GM21423 (cell line): ENCODE measurements at regions not wholly inside any gene's neighbourhood (a gene's known extent, or its start where the extent isn't known, plus 50 kb on each side); places are given as distances from the start of the nearest gene placed in this dataset.
"Not testable (repeated sequence)": the region's sequence is repeated elsewhere in the genome, so short reads cannot be mapped to it uniquely, and the experiment has no call there.

Source experiments
- ATAC-seq: cut with Tn5 transposase; IDR thresholded peaks from one replicate; pipeline ENCODE4 v1.9.1; 2021; ENCODE audit warnings: mild to moderate bottlenecking, moderate library complexity; ENCODE audit not compliant: unreplicated experiment

DNA sequence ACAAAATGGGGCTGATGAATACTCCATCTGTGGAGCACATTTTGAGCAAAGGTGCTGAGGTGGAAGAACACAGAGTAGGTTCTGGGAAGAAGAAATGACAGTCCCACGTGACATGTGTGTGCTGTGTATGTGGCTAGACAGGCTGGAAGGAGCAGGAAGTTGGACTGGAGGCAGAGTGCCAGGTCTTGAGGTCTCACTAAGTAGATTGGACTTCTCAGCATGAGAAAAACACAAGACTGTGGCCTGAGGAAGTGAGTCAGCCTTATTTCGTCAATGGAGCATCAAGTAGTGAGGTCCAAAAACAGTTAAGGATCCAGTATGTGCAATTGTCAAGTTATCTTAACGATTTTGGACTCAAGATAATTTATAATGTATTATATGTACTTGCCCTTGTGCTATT lies 736.5 kb downstream of the KCNJ2 start:
- ATAC-seq, result no peak

DNA sequence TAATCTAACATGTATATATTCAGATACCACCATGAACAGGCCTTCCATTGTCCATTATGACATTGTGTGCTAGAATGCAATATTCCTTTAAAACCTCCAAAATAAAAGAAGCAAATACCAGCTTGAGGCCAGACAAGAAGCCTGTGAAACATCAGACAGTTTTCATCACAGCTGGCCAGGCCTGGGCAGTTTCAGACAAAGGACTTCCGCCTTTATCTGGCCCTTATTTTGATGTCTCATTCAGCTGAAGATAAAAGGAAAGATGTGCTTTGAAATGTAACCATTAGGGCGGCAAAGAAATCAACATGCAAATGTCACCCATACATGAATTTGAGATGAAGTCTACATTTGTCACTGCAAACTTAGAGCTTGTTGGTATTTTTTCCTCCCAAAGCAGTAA lies 737.5 kb downstream of the KCNJ2 start:
- no peak for ATAC-seq

DNA sequence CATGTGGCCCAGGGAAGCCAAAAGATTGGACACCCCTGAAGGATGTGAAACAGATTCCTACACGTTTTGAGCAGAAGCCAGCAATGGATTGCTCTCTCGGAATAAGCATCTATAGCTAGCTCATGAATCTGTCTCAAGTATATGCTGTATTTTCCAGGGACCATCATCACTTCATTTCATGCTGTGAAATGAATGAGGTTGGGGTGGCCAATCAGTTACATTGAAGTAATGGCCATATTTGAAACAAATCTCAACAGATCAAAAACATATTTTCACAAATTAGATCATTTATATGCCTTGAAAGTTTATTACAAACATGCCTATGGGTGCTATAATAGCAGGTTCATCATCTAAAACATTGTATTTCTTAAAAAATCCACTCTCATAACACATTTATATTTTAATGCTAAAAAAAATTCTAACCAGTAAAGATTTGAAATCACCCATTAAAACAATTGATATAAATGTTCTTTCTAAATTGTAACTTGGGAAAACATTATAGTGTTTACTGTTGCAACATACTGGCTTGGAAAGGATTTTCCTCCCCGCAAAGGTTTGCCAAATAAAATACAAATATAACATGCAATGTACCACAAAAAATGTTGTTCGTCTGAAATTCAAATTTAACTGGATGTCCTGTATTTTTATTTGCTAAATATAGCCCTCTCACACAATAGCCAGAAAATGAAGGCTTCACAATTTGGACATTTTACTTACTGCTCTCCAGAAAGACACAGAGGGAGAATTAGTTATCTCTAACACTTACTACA lies 743.6 kb downstream of the KCNJ2 start:
- ATAC-seq, result no peak

DNA sequence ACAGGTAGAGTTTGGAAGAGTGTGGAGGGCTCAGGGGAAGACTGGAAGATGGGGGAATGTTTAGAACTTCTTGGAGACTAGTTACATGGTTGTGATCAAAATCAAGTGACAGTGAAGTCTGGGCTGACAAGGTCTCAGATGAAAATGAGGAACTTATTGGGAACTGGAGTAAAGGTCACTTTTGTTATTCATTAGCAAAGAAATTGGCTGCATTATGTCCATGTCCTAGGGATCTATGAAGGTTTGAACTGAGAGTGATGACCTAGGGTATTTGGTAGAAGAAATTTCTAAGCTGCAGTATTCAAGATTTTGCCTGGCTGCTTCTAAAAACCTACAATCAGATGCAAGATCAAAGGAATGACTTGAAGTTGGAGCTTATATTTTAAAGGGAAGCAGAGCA lies 747.1 kb downstream of the KCNJ2 start:
- no peak for ATAC-seq

DNA sequence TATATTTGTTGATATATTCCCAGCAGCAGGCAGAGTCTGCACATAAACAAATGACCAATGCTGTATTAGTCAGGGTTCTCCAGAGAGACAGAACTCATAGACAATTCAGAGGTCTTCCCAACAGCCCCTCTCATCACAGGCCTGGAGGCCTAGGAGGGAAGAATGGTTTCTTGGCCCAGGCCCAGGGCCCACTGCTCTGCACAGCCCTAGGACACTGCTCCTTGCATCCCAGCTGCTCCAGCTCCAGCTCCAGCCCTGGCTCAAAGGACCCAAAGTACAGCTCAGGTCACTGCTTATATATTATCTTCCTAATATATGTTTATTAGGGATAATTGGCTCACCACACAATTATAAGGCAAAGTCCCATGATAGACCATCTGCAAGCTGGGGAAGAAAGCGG lies 749.9 kb downstream of the KCNJ2 start:
- ATAC-seq, result no peak

DNA sequence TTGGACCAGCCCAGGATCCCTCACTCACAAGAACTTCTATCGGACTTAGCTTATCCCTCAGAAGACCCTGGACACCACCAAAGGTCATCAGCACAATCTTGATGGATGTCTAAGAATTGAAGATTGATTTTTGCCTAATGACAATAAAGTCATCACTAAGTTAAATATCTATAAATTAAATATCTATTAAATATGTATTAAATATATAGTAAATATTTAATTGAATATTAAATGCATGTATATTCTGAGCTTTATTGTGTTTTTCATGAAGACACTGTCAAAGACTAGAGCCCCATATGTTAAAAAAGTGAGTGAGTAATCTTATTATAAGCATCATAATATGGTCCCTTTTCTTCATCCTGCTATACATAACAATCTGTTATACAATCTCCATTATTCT lies 751.1 kb downstream of the KCNJ2 start:
- no peak for ATAC-seq

DNA sequence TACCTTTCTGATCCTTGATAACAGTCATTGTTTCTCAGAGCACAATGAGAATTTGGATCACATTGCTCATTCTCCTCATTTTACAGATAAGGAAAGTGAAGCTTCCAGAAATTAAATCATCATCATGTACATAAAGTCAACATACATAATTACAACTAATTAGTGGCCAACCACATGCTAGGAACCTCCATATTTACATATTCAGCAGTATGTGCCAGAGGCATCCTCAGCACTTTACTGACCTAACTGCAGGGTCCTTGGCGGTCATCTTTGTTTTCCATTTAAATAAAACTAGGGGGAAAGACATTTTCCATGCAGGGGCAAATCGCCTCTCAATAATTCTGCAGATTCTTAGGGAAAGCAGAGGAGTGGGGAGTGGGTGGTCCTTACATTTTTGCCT lies 752.9 kb downstream of the KCNJ2 start:
- ATAC-seq, result no peak

DNA sequence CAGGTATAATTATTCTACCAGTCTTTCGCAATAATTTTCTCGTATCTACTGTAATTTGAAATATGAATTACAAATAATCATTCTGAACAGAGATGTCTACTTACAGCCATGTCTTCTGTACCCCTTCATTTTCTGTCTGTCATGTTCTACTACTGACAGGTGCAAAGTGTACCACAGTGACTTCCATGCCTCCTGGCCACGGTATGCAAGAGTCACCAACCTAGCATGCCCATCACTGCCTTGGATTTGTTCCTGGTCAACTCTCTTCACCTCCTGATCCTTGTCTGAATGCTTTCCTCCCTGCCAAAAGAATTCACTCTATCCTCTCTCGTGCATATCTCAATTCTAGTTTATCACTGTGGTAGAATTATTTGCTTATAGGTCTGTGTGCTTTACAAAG lies 755.4 kb downstream of the KCNJ2 start:
- ATAC-seq, result no peak

DNA sequence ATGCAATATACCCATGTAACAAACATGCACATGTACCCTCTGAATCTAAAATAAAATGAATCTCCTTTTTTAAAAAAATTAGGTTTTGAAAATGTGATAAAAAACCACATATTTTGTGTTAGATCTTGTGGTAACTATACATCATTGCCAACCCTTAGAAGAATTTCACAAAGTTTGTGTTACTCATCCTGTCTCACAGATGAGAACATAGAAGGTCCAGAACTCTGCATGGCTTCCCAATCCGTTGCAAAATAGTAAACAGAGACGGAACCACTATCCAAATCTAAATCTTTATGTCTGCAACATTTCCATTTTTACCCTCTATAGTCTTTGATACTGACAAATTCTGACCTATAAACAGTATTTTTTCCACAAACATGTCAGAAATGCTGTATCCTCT lies 759.9 kb downstream of the KCNJ2 start:
- ATAC-seq, result no peak

DNA sequence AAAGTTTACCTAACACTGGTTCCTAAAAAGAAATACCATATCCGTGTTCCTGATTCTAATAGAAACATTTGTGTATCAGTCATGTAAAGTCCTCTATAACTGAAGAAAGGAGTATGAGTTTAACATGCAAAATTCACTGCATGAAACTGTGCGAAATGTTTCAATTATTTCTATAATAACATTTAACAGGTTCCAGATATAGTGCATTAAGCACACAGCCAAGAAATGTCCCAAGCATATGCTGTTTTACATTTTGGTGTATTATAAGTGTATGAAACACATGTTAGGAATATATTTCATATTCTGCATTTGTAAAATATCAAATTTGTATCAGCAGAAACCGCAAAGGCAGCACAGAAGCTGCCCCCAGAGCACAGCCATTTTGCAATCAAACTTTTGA lies 764.9 kb downstream of the KCNJ2 start:
- ATAC-seq, result no peak

DNA sequence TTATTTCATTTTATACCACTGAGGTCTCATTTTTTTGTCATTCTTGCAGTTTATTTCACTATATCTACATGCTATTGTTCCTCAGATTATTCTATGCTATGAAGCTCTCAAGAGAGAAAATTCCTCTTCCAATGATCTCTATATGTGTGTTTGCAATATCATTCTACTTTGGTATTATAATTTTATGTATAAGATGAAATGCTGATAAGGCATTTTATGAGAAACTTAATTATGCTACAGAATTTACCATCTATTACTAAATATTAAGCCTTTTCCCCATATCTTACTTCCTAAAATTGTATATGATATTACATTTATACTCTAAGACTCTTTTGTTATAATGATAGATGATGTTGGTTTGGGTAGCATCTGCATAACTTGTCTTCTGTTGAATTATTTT lies 765.5 kb downstream of the KCNJ2 start:
- no peak for ATAC-seq

DNA sequence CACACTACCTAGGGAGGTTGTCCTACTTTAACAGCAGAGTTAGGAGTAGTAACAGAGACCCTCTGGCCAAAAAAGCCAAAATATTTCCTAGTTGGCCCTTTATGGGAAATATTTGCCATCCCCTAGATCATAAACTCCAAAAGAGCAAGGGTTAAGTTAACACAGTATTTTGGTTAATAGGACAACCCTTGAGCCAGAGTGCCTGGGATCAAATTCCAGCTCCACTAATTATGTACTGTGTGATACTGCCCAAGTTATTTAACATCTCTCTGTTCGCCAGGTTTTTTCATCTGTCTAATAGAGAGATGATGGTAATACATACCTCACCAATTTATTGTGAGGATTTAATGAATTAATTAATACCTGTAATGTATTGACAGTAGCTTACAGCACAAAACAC lies 767.4 kb downstream of the KCNJ2 start:
- ATAC-seq, result no peak

DNA sequence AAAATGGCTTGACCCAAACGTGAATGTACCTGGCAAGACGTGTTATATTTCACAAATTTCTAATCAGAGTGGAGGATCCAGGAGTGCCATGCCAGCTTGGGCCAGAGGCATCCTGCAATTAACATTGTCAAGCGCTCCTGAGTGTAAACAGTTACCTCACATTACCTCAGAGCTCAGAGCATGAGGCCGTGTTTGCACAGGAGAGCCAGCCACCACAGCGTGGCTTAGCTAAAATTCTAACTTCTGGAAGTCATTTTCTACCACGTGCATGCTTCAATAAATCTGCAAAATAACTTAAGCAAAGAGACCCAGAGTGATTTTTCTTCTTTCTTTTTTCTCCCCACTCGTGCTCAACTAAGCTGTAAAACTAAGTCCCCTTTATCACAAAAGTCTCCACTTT lies 769.0 kb downstream of the KCNJ2 start:
- no peak for ATAC-seq

DNA sequence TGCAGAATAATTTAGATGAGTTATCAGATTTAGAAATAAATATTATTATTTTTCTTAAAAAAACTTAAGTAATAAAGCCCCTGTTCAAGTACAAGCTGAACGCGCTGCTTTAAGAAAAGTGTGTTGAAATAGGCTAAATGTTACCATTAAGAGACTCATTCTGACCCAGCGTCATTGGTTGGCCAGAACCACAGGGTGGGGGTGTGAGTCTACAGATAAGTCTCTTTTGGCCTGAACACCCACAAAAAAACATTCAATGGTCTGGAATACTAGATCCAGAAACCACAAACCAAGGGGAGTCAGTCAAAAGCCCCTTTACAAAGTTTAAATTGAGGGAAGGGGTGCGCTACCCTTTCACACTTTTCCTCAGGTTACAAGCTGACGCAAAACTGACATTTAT lies 776.1 kb downstream of the KCNJ2 start:
- ATAC-seq, result no peak

DNA sequence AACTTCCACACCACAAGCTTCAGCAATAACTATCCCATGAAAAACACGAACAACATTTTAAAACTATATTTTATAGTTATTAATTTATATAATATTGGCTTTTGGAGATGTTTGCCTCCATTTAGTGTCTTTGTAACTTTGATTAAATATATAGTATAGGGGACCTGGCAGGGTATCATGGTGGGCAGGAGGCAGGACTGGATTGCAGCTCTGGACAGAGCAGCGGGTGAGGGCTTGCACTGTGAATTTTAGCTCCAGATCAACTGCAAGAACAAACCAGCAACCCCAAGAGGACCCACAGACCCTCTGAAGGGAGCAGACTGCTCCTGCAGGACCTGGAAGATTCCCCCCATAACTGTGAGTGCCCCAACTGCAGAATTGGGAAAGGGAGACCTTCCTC lies 777.9 kb downstream of the KCNJ2 start:
- ATAC-seq, result no peak

DNA sequence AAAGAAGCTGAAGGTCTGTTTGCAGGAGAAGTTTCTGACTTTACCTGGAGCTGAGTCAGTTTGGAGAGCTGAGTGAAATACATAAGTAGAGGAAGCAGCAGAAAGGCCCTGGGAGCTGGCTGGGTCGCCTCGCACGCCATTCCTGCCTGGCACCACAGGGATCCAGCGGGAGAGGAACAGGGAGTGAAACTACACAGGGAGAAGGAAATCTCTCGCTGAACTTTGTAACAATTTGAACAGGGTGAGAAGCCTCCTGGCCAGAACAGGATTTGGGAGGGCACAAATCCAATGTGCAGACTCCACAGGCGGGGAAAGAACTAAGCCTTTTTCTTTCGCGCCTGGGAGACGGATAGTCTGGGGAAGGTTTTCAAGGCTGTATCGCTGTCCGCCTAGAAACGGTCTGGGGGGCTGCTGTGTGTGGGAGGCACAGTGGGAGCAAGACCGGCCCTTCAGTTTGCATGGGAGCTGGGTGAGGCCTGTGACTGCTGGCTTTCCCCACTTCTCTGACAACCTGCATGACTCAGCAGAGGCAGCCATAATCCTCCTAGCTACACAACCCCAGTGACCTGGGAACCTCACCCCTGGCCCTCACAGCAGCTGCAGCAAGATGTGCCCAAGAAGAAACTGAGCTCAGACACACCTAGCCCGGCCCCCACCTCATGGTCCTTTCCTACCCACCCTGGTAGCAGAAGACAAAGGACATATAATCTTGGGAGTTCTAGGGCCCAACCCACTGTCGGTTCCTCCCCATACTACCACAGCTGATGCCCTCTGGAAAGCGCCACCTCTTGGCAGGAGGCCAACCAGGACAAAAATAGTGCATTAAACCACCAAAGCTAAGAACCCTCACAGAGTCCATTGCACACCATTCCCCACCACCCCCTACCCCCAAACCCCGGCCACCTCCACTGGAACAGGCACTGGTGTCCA lies 778.6 kb downstream of the KCNJ2 start:
- ATAC-seq, result no peak

DNA sequence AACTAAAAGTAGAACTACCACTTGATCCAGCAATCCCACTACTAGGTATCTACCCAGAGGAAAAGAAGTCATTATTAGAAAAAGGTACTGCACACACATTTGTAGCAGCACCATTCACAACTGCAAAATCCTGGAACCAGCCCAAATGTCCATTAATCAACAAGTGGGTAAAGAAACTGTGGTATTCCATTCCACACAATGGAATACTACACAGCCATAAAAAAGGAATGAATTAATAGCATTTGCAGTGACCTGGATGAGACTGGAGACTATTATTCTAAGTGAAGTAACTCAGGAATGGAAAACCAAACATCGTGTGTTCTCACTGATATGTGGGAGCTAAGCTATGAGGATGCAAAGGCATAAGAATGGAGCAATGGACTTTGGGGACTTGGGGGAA lies 783.8 kb downstream of the KCNJ2 start:
- not testable (repeated sequence) for ATAC-seq

DNA sequence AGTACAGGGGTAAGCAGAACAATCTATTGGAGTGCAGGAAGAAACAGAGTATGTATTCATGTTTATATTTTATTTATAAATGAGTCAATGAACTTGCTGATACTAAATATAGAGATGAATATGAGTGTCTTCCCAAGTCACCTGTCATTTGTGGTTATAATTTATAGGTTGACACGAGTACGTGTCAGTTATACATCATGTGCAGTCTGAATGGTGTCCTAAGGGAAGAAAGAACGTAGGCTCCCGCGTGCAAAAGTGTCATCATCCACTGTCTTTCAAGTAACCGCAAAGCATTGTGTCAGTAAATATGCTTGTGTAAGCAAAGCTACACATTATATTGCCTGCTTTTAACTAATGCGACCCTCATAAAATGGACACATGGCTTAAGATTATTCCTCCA lies 786.1 kb downstream of the KCNJ2 start:
- ATAC-seq, result no peak

DNA sequence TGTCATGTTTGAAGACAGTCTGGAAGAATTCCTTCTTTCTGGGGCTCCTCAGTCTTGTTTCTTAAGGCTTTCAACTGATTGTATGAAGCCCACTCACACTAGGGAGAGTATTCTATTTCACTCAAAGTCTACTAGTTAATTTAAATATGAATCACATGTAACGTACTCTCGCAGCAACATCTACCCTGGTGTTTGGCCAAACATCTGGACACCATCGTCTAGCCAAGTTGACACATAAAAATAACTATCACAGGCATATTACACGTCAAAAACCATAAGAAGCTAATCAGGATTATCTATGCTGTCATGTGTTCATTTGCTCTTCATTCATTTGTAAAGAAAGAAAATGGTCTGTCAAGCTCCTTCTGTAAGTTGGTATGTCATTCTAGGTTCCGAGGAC lies 787.4 kb downstream of the KCNJ2 start:
- no peak for ATAC-seq

DNA sequence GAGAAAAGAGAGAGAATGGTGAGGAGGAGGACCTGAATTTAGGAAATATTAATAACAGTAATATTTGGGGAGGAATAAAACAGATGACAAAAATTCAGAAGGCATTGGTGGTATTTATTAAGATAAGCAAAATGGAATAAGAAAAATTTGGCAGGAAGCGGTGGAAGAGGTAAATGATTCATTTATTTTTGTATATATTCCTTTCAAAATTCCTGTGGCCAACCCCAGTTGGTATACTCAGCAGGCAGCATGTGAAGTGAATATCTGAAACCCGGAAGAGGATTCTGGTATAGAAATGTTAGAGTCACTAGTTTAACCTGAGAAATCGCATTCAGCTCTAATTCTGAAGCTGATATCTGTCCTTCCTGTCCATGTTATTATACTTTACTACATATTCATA lies 792.0 kb downstream of the KCNJ2 start:
- no peak for ATAC-seq

DNA sequence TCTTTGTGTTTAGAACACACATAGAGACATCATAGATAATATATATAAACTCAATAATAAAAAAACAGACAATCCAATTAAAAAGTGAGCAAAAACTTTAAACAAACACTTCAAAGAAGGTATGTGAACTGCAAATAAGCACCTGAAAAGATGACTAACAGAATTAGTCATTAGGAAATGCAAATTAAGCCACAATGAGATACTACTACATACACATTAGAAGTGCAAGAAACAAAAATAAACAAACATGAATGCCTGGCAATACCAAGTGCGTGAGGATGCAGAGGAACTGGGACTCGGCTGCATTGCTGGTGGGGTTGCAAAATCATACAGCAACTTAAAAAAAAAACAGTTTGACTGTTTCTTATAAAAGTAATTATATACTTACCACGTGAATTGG lies 799.0 kb downstream of the KCNJ2 start:
- ATAC-seq, result no peak

DNA sequence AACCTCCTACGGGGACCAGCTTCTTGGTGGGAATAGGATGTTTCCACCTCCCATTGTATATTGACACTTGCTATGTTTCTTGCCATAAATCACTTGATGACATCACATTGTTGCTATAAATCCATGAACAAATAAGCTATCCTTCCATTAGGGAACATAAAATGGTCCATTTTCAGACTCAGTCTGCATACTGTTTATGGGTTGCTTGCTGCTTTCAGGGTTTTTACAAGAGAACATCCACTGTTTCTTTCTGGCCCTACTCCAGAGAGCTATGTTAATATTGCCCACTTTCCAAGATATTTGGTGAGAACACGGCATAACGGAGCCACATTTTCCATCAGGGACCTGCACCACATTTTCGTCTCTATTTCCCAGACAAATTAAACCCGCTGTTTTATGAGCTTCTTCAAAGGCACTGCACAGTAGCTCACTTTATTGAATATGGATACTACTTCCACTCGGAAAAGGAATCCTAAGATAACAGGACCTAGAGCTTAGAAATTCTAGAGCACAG lies 800.2 kb downstream of the KCNJ2 start:
- no peak for ATAC-seq
